ENCODE measurements at regions not wholly inside any gene's neighbourhood (a gene's known extent, or its start where the extent isn't known, plus 50 kb on each side); places are given as distances from the start of the nearest gene placed in this dataset.
"Not testable (repeated sequence)": the region's sequence is repeated elsewhere in the genome, so short reads cannot be mapped to it uniquely, and the experiment has no call there.

DNA sequence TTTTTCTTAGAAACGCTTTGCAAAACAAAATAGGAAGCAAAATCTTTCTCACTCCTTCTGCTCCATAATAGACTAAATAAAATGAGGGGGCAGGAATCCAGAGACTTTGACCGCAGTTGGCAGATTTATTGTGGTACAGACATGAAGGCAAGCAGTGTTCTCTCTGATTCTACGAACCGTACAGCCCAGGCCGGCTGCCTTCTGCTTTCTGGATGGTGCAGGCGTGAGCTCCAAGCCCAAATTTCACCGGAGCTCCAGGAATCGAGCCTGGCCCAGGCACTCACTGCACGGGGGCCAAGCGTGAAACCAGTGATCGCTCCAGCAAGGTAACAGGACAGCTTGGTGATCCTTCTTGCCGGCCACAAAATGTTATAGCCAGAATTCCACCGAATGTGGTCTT is 202.9 kb downstream of the GOLGA6L6 start:
- TF ChIP-seq, protein P1, sequence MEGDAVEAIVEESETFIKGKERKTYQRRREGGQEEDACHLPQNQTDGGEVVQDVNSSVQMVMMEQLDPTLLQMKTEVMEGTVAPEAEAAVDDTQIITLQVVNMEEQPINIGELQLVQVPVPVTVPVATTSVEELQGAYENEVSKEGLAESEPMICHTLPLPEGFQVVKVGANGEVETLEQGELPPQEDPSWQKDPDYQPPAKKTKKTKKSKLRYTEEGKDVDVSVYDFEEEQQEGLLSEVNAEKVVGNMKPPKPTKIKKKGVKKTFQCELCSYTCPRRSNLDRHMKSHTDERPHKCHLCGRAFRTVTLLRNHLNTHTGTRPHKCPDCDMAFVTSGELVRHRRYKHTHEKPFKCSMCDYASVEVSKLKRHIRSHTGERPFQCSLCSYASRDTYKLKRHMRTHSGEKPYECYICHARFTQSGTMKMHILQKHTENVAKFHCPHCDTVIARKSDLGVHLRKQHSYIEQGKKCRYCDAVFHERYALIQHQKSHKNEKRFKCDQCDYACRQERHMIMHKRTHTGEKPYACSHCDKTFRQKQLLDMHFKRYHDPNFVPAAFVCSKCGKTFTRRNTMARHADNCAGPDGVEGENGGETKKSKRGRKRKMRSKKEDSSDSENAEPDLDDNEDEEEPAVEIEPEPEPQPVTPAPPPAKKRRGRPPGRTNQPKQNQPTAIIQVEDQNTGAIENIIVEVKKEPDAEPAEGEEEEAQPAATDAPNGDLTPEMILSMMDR (IDR thresholded peaks at IDR 0.05) = not testable (repeated sequence)
- not testable (repeated sequence) for TF ChIP-seq EZH2 (IDR thresholded peaks at IDR 0.05; ENCODE audit: borderline replicate concordance, insufficient read depth, low read depth, low read length, poor library complexity, severe bottlenecking)
